Activated T-cell treated with anti-CD3 and anti-CD28 coated beads, Interleukin-2, amount 50 U/mL, for 24 hours (primary cell): ENCODE measurements at regions not wholly inside any gene's neighbourhood (a gene's known extent, or its start where the extent isn't known, plus 50 kb on each side); places are given as distances from the start of the nearest gene placed in this dataset.

Source experiments
- DNase-seq: peaks from one replicate; pipeline ENCODE4 v3.0.0-alpha.2; 2020
- H3K27ac Mint-ChIP-seq: 2 replicates; pipeline ENCODE4 v1.8.0; 2020; ENCODE audit warnings: mild to moderate bottlenecking, mixed read lengths
- H3K27me3 Mint-ChIP-seq: 2 replicates; pipeline ENCODE4 v1.8.0; 2020; ENCODE audit warnings: mixed read lengths
- H3K36me3 Mint-ChIP-seq: 2 replicates; pipeline ENCODE4 v1.8.0; 2020; ENCODE audit warnings: low read depth, mixed read lengths
- H3K4me1 Mint-ChIP-seq: 2 replicates; pipeline ENCODE4 v1.8.0; 2020; ENCODE audit warnings: low read depth, mixed read lengths
- H3K4me3 Mint-ChIP-seq: 2 replicates; pipeline ENCODE4 v1.8.0; 2020; ENCODE audit warnings: mild to moderate bottlenecking, moderate library complexity, mixed read lengths
- H3K9me3 Mint-ChIP-seq: 2 replicates; pipeline ENCODE4 v1.8.0; 2020; ENCODE audit warnings: mixed read lengths

- H3K4me1 Mint-ChIP-seq = no peaks in the 10 kb centered on the region
- DNase-seq = no peak
- no peak overlapping the region for H3K27ac Mint-ChIP-seq
- H3K9me3 Mint-ChIP-seq = peaks cover 4% of the 10 kb centered on the region
- H3K4me3 Mint-ChIP-seq = no peak overlapping the region
- no peaks in the 10 kb centered on the region for H3K27me3 Mint-ChIP-seq
- no peaks in the 10 kb centered on the region for H3K36me3 Mint-ChIP-seq
These were observed 1052.0 kb downstream of the DIAPH3 start for GRCh38 chr13:59111751-59112171.

DNA sequence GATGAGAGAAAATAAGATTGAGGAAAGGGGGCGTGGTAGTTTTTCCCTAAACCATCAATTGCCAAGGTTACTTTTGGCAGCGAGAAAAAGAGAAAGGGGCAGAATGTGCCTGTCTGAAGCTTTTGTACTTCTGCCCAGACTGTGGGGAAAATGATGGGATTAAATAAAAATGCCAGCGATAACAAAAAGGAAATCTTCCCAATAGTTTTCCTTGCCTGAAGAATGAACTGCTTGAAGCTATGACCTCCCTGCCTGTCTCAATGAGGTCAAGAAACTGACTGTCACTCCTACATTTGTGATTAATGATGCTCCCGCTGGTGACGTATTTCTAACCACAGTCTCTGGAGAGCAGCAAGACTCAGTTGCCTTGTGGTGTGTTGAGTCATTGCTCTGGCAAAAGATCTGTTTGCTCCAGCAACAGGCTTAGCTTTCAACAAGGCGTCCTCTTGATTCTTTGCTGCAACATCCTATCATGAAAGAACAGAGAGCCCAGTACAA lies 1051.5 kb downstream of the DIAPH3 start:
- no peak for DNase-seq
- no peak overlapping the region for H3K27ac Mint-ChIP-seq
- H3K36me3 Mint-ChIP-seq = no peaks in the 10 kb centered on the region
- no peaks in the 10 kb centered on the region for H3K9me3 Mint-ChIP-seq
- H3K4me3 Mint-ChIP-seq = no peak overlapping the region
- no peaks in the 10 kb centered on the region for H3K27me3 Mint-ChIP-seq
- no peaks in the 10 kb centered on the region for H3K4me1 Mint-ChIP-seq

DNA sequence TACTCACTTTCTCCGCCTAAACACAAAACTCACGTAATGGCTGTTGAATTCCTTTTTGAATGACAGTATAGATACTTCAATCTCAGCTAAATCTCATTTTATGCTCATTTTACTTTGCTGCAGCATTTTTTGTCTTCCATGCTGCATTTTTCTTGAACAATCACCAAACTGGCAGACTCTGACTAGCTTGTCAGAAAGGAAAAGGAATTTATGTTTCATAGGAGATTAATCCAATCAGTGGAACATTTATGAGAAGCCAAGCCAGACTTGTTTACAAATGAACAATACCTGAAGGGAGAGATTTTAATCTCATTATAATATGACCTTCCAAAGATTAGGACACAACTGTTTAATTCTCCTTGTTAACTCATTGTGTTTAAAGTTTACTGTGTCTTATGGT lies 1044.3 kb downstream of the DIAPH3 start:
- H3K4me1 Mint-ChIP-seq = no peaks in the 10 kb centered on the region
- DNase-seq = no peak
- H3K27me3 Mint-ChIP-seq = no peaks in the 10 kb centered on the region
- no peak overlapping the region for H3K27ac Mint-ChIP-seq
- no peaks in the 10 kb centered on the region for H3K36me3 Mint-ChIP-seq
- H3K9me3 Mint-ChIP-seq = no peaks in the 10 kb centered on the region
- no peak overlapping the region for H3K4me3 Mint-ChIP-seq

- Mint-ChIP-seq H3K27ac (no peak overlapping the region), H3K4me3 (no peak overlapping the region), H3K9me3 (no peaks in the 10 kb centered on the region), H3K4me1 (no peaks in the 10 kb centered on the region), H3K36me3 (no peaks in the 10 kb centered on the region), H3K27me3 (no peaks in the 10 kb centered on the region)
- no peak for DNase-seq
These were observed 1043.4 kb downstream of the DIAPH3 start for GRCh38 chr13:59120297-59120843.

- H3K27me3 Mint-ChIP-seq = no peaks in the 10 kb centered on the region
- H3K36me3 Mint-ChIP-seq = no peaks in the 10 kb centered on the region
- H3K9me3 Mint-ChIP-seq = no peaks in the 10 kb centered on the region
- no peaks in the 10 kb centered on the region for H3K4me1 Mint-ChIP-seq
- H3K27ac Mint-ChIP-seq = no peak overlapping the region
- no peak for DNase-seq
- no peak overlapping the region for H3K4me3 Mint-ChIP-seq
These were observed 1042.2 kb downstream of the DIAPH3 start for GRCh38 chr13:59121507-59121906.

- Mint-ChIP-seq H3K27ac (no peak overlapping the region), H3K4me3 (no peak overlapping the region), H3K9me3 (no peaks in the 10 kb centered on the region), H3K4me1 (no peaks in the 10 kb centered on the region), H3K27me3 (no peaks in the 10 kb centered on the region), H3K36me3 (no peaks in the 10 kb centered on the region)
- DNase-seq = no peak
These were observed 1037.3 kb downstream of the DIAPH3 start for GRCh38 chr13:59126474-59126873.

GRCh38 chr13:59133903-59134302 lies 1029.8 kb downstream of the DIAPH3 start:
- DNase-seq = no peak
- Mint-ChIP-seq H3K36me3 (no peaks in the 10 kb centered on the region), H3K27me3 (no peaks in the 10 kb centered on the region), H3K4me1 (no peaks in the 10 kb centered on the region), H3K4me3 (no peak overlapping the region), H3K27ac (no peak overlapping the region), H3K9me3 (peaks cover 3% of the 10 kb centered on the region)

DNA sequence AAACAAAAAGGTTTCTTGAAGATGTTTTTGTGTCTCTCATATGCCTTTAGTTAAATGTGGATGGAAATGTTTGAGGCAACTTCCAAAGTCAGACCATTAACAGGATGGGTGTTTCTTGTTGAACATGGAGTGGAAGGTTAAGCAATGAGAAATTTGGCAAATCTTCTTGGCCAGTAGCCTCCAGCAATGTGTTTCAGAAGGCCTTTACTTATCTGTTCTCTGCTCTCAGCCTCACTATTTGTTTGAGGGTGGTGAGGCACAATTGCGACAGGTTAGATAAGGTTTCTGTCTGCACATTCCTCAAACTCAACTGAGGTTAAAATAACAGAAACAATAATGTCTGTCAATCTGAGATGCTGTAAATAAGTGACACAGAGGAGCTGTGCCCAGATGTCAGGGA lies 1019.0 kb downstream of the DIAPH3 start:
- H3K36me3 Mint-ChIP-seq = no peaks in the 10 kb centered on the region
- no peak overlapping the region for H3K27ac Mint-ChIP-seq
- no peaks in the 10 kb centered on the region for H3K27me3 Mint-ChIP-seq
- H3K9me3 Mint-ChIP-seq = no peaks in the 10 kb centered on the region
- H3K4me3 Mint-ChIP-seq = no peak overlapping the region
- DNase-seq = no peak
- no peaks in the 10 kb centered on the region for H3K4me1 Mint-ChIP-seq

- no peak for DNase-seq
- Mint-ChIP-seq H3K27me3 (no peaks in the 10 kb centered on the region), H3K36me3 (no peaks in the 10 kb centered on the region), H3K27ac (no peak overlapping the region), H3K4me3 (no peak overlapping the region), H3K4me1 (no peaks in the 10 kb centered on the region), H3K9me3 (no peaks in the 10 kb centered on the region)
These were observed 1018.3 kb downstream of the DIAPH3 start for GRCh38 chr13:59145381-59145780.

- Mint-ChIP-seq H3K36me3 (no peaks in the 10 kb centered on the region), H3K4me3 (no peak overlapping the region)
- DNase-seq = no peak
These were observed 1006.5 kb downstream of the DIAPH3 start for GRCh38 chr13:59157181-59157580.

DNA sequence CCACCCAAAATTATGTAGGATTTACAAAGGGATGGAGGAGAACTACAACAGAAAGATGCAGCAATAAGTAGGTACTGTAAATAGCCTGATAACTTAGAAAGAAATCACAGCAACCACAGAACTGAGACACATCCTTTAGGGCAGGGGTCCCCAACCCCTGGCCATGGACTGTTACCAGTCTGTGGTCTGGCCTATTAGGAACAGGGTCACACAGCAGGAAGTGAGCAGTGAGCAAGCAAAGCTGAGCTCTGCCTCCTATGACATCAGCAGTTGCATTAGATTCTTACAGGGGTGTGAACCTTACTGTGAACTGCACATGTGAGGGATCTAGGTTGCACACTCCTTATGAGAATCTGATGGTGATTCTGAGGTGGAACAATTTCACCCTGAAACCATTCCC lies 997.6 kb downstream of the DIAPH3 start:
- no peak overlapping the region for H3K4me3 Mint-ChIP-seq
- no peak for DNase-seq
- H3K4me1 Mint-ChIP-seq = no peaks in the 10 kb centered on the region
- H3K36me3 Mint-ChIP-seq = no peaks in the 10 kb centered on the region
- no peaks in the 10 kb centered on the region for H3K27me3 Mint-ChIP-seq
- H3K9me3 Mint-ChIP-seq = peaks cover 7% of the 10 kb centered on the region
- no peak overlapping the region for H3K27ac Mint-ChIP-seq

More at GRCh38 chr13:59157181-59157580, 1006.5 kb downstream of the DIAPH3 start:
- no peaks in the 10 kb centered on the region for H3K27me3 Mint-ChIP-seq
- peaks cover 3% of the 10 kb centered on the region for H3K9me3 Mint-ChIP-seq
- no peaks in the 10 kb centered on the region for H3K4me1 Mint-ChIP-seq
- no peak overlapping the region for H3K27ac Mint-ChIP-seq

GRCh38 chr13:59172076-59172475 lies 991.7 kb downstream of the DIAPH3 start:
- H3K9me3 Mint-ChIP-seq = peaks cover 6% of the 10 kb centered on the region

GRCh38 chr13:59176775-59177174 lies 987.0 kb downstream of the DIAPH3 start:
- H3K36me3 Mint-ChIP-seq = no peaks in the 10 kb centered on the region
- no peaks in the 10 kb centered on the region for H3K4me1 Mint-ChIP-seq
- no peak overlapping the region for H3K4me3 Mint-ChIP-seq
- H3K27me3 Mint-ChIP-seq = peaks cover 2% of the 10 kb centered on the region
- DNase-seq = no peak
- no peak overlapping the region for H3K27ac Mint-ChIP-seq
- peaks cover 7% of the 10 kb centered on the region for H3K9me3 Mint-ChIP-seq

More at GRCh38 chr13:59172076-59172475, 991.7 kb downstream of the DIAPH3 start:
- H3K4me3 Mint-ChIP-seq = no peak overlapping the region
- no peak for DNase-seq
- no peak overlapping the region for H3K27ac Mint-ChIP-seq
- no peaks in the 10 kb centered on the region for H3K27me3 Mint-ChIP-seq
- no peaks in the 10 kb centered on the region for H3K4me1 Mint-ChIP-seq
- H3K36me3 Mint-ChIP-seq = no peaks in the 10 kb centered on the region

GRCh38 chr13:59178344-59178743 lies 985.4 kb downstream of the DIAPH3 start:
- no peak overlapping the region for H3K4me3 Mint-ChIP-seq
- H3K4me1 Mint-ChIP-seq = no peaks in the 10 kb centered on the region
- H3K9me3 Mint-ChIP-seq = peaks cover 7% of the 10 kb centered on the region
- no peak for DNase-seq
- peaks cover 2% of the 10 kb centered on the region for H3K27me3 Mint-ChIP-seq
- H3K27ac Mint-ChIP-seq = no peak overlapping the region
- H3K36me3 Mint-ChIP-seq = no peaks in the 10 kb centered on the region

- H3K27me3 Mint-ChIP-seq = peaks cover 2% of the 10 kb centered on the region
- no peaks in the 10 kb centered on the region for H3K4me1 Mint-ChIP-seq
- H3K4me3 Mint-ChIP-seq = no peak overlapping the region
- H3K9me3 Mint-ChIP-seq = peaks cover 4% of the 10 kb centered on the region
- no peak for DNase-seq
- H3K36me3 Mint-ChIP-seq = no peaks in the 10 kb centered on the region
- H3K27ac Mint-ChIP-seq = no peak overlapping the region
These were observed 981.5 kb downstream of the DIAPH3 start for GRCh38 chr13:59182241-59182640.

- H3K4me1 Mint-ChIP-seq = no peaks in the 10 kb centered on the region
- peaks cover 4% of the 10 kb centered on the region for H3K27me3 Mint-ChIP-seq
- no peaks in the 10 kb centered on the region for H3K9me3 Mint-ChIP-seq
- H3K4me3 Mint-ChIP-seq = no peak overlapping the region
- H3K27ac Mint-ChIP-seq = no peak overlapping the region
- DNase-seq = no peak
- H3K36me3 Mint-ChIP-seq = no peaks in the 10 kb centered on the region
These were observed 966.3 kb downstream of the DIAPH3 start for GRCh38 chr13:59197397-59197796.
